ENCODE measurements at regions not wholly inside any gene's neighbourhood (a gene's known extent, or its start where the extent isn't known, plus 50 kb on each side); places are given as distances from the start of the nearest gene placed in this dataset.

- no peak for TF ChIP-seq MYBL2 (CRISPR knock-in tag; IDR thresholded peaks at IDR 0.05)
- TF ChIP-seq TEAD1 (CRISPR knock-in tag; IDR thresholded peaks at IDR 0.05), result no peak
- TF ChIP-seq ATF2 (CRISPR knock-in tag; IDR thresholded peaks at IDR 0.05; ENCODE audit: borderline replicate concordance, low read depth), result no peak
- no peak for TF ChIP-seq CTCF (IDR thresholded peaks at IDR 0.05)
Measured at GRCh38 chr18:66937546-66937945, 333.7 kb upstream of the CDH19 start.
